ENCODE measurements at regions not wholly inside any gene's neighbourhood (a gene's known extent, or its start where the extent isn't known, plus 50 kb on each side); places are given as distances from the start of the nearest gene placed in this dataset.
"Not testable (repeated sequence)": the region's sequence is repeated elsewhere in the genome, so short reads cannot be mapped to it uniquely, and the experiment has no call there.

DNA sequence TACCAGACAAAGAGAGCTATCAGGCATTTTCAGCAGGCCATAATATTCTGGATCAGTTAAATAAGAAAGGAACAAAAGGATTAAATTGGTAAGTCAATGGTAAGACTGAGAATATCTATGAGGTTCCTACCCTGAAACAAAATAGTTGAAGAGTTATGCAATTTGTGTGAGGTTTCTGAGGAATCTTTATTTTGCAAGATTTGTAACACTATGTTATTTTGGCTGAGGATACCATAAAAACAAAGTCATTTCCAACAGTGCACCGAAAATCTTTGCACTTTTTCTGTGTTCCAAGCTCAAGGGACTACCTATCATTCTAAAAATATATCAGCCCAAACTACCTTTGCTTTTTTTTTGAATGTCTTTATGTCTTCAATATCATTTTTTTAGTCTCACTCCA, 383.3 kb upstream of the CITED2 start:
- no peak for DNase-seq (ENCODE audit: low read depth in 2 of 2)

GRCh38 chr6:139756381-139756780, 381.9 kb upstream of the CITED2 start:
- DNase-seq (ENCODE audit: low read depth in 2 of 2) = no peak

- DNase-seq (ENCODE audit: low read depth in 2 of 2) = no peak
Observed at GRCh38 chr6:139754898-139755775, 380.7 kb upstream of the CITED2 start.

DNA sequence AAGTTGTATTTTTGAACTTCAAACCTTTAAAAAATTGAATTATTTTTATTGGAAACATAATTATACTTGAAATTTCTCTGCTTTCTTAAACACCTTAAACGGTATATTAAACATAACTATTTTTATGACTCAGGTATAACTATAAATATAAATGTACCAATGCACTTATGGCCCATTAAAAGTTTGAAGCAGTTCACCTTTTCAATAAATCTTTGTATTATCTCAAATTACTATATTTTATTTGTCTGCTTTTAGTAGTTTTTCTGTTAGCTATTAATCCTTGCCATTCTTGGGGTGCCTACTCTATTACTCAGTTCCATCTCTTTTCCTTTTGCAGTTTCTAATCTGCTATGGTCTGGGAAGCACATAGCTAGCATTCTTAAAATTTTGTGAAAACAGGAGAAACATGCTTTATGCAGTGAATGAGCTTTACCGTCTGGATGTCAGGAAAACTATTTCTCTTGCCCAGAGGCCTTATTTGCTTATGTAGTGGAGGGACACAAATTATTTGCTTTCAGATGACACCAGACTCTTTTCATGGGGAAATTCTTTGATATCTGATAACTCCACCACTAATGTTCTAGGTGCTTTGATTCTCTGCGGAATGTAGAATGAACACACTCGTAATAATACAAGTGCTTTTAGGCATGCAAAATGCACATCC, 378.9 kb upstream of the CITED2 start:
- DNase-seq (ENCODE audit: low read depth in 2 of 2) = no peak

GRCh38 chr6:139752086-139752485, 377.6 kb upstream of the CITED2 start:
- no peak for DNase-seq (ENCODE audit: low read depth in 2 of 2)

DNA sequence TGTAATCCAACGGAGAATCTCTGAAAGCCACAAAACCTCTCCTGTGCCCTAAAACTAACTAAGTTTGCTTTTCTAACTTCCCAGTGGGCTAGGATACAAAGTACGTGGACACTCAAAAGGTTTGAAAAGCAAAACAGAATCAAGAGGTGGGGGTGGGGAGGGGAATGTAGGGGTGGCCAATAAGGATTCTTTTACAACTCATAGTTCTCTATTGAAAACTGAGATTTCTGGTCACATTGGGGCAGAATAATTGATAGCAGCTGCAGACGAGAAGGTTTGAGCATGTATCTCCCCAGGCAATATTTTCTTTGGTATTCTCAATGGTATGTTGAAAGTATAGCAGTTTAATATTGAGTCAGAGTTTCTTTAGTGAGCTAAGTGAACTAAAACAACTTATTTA, 376.7 kb upstream of the CITED2 start:
- DNase-seq (ENCODE audit: low read depth in 2 of 2) = no peak

- DNase-seq (ENCODE audit: low read depth in 2 of 2) = no peak
Observed at GRCh38 chr6:139748353-139749146, 374.1 kb upstream of the CITED2 start.

DNA sequence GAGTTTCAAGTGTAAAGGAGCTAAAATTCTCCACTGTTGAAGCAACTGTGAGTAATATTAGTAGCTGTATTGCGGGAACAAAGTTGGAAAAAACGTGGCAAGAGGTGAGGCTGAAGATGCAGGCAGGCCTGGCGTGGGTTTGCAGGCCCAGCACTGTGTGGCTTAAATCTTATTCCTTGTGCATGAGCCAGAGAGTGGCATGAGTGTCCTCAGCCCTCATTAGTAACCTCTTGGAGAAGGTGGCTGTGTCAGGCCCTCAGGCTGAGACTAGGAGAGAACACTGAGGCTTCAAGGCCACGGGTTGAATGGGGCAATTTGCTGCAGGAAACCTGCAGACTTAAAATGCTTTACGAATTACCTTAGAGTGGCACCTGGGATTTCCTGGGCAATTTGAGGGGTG, 372.7 kb upstream of the CITED2 start:
- no peak for DNase-seq (ENCODE audit: low read depth in 2 of 2)

DNA sequence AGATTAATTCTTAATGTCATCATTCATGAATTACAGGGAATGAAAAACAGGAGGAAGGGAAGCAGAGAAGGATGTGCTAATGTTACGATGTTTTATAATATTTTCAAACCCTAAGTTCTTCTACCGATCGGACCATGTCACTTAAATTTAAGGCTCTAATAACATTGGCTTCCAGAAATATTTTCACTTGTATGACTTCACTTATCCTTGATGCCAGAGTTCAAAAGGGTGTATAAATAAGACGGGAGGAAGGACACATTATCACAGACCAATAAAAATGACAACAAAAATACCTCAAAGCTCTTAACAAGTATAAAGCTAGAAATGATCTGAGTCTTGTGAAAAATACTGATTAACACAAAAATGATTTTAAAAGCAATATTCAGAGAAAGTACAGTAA, 370.4 kb upstream of the CITED2 start:
- DNase-seq (ENCODE audit: low read depth in 2 of 2) = no peak

GRCh38 chr6:139743664-139744437, 369.4 kb upstream of the CITED2 start:
- DNase-seq (ENCODE audit: low read depth in 2 of 2) = no peak

DNA sequence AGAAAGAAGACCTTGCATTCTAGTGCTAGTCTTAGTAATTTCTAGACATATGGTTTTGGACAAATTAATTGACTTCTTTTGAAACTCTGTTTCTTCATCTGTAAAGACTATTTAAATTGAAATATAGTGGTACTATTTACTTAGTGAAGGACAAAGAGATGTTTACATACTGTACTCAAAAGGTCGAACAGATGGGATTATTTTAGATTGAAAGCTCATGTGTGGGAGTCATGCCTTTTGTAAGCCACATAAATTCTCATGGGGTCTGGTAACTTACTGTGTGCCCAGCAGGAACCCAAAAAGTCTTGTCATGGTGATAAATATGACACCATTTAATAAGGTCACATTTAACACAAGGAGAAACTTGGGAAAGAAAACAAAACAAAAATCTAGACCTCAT, 368.2 kb upstream of the CITED2 start:
- no peak for DNase-seq (ENCODE audit: low read depth in 2 of 2)

DNA sequence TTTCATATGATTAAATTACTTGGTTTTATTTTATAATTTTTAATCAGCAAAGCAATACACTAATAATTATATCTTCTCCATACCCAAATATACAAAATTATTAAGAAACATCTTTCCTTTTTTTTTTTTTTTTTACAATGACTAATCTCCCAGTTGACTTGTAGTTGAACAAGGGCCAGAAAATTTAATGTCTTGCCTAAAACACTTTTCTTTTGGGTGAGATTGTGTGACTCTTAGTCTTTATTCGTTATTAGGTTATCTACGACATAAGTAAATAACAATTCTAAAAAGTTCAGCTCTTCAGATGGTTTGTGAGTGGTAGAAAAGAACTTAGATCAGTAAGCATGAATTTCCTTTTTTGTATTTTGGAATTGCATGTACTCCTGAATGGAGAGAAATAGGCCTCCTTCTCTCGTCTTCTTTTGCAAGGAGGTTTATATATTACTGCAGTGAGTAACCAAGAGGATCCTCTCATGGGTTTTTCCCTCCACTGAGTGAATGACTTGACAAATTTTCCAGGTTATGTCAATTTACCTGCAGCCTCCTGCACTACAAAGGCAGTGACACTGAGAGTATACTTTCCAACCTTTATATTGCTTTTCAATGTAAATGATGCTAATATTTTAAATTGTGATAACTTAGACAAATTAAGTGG, 364.5 kb upstream of the CITED2 start:
- DNase-seq (ENCODE audit: low read depth in 2 of 2) = no peak

DNA sequence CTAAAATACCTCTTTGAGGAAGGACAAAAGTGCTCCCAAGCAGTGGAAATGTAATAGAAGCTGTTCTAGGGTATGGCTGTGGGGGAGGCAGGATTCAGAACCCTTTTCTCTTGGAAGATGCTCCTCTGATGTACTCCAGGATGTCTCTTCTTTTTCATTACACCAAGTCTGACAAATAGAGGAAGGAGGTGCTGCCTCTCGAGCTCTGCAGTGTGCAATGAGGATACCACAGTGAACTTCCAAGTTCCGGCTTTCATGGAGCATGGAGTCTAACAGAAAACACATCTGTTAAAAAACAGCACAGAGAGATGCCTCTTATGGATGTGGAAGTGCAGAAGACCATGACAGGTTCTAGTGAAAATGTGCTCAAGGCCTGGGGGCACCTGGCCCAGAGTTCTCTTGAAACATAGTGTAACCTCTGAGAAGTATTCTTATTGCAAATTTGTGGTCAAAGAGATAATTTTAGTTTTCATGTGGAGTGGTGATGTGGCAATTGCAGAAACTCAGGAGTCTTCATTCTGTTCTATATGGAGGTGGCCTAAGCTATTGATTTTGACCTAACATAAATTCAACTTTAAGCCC, 362.0 kb upstream of the CITED2 start:
- DNase-seq (ENCODE audit: low read depth in 2 of 2) = no peak

GRCh38 chr6:139732451-139732850, 358.0 kb upstream of the CITED2 start:
- DNase-seq (ENCODE audit: low read depth in 2 of 2) = no peak

- no peak for DNase-seq (ENCODE audit: low read depth in 2 of 2)
Observed at GRCh38 chr6:139730340-139730974, 356.0 kb upstream of the CITED2 start.

GRCh38 chr6:139728876-139729427, 354.5 kb upstream of the CITED2 start:
- no peak for DNase-seq (ENCODE audit: low read depth in 2 of 2)

- not testable (repeated sequence) for DNase-seq (ENCODE audit: low read depth in 2 of 2)
Observed at GRCh38 chr6:139726272-139726671, 351.8 kb upstream of the CITED2 start.

DNA sequence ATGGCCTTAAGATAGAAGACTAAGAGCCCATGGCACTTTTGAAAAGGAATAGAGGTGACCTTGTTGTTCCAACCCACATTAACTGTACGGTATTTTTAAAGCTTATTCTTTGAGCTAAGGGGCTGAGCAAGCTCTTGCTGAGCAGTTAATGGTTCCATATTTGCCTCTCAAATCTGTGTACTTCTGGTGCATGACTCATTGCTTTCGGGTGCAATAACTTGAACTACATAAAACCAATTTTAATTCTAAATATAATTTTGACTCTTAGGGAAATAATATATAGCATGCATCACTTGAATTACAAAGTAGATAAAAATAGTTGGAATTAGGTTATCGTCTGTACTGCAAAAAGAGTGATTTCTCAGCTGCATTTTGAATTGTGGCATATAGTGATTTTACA, 348.1 kb upstream of the CITED2 start:
- DNase-seq (ENCODE audit: low read depth in 2 of 2) = no peak

- DNase-seq (ENCODE audit: low read depth in 2 of 2) = no peak
Observed at GRCh38 chr6:139721954-139722353, 347.5 kb upstream of the CITED2 start.

DNA sequence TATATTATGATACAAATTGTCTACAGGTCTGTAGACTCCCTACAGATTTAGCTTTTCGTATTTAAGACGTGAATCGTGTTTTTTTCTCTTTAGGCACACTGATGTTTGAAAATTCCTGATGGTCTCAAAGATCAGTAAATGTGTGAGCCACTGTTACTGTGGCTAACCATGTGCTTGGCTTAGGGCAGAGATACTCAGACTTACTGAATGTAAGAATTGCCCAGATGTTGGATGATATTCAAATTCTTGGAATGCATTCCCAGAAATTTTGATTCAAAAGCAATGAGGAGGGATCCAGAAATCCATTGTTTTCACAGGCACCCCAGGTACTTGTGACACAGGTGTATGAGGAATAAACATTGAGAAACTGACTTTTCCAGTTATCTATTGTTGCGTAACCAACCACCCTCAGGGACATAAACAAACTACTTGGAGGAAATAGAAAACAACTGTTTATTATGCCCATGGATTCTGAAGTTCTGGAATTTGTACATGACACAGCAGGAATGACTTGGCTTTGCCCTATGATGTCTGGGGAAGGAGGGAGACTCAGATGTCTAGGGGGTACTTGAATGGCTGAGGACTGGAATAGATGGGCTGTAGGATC, 339.6 kb upstream of the CITED2 start:
- no peak for DNase-seq (ENCODE audit: low read depth in 2 of 2)
